HG03159 (cell line): ENCODE measurements at regions not wholly inside any gene's neighbourhood (a gene's known extent, or its start where the extent isn't known, plus 50 kb on each side); places are given as distances from the start of the nearest gene placed in this dataset.

Source experiments
- ATAC-seq: cut with Tn5 transposase; IDR thresholded peaks from one replicate; pipeline ENCODE4 v1.9.1; 2021; ENCODE audit warnings: mild to moderate bottlenecking, moderate library complexity; ENCODE audit not compliant: unreplicated experiment

- no peak for ATAC-seq
These were observed 52.5 kb upstream of the RPL34 start for GRCh38 chr4:108567831-108568230.

- ATAC-seq, result no peak
These were observed 59.3 kb upstream of the RPL34 start for GRCh38 chr4:108561116-108561515.

- ATAC-seq, result no peak
These were observed 59.8 kb upstream of the RPL34 start for GRCh38 chr4:108560616-108561015.

- no peak for ATAC-seq
These were observed 60.5 kb upstream of the RPL34 start for GRCh38 chr4:108559911-108560310.

DNA sequence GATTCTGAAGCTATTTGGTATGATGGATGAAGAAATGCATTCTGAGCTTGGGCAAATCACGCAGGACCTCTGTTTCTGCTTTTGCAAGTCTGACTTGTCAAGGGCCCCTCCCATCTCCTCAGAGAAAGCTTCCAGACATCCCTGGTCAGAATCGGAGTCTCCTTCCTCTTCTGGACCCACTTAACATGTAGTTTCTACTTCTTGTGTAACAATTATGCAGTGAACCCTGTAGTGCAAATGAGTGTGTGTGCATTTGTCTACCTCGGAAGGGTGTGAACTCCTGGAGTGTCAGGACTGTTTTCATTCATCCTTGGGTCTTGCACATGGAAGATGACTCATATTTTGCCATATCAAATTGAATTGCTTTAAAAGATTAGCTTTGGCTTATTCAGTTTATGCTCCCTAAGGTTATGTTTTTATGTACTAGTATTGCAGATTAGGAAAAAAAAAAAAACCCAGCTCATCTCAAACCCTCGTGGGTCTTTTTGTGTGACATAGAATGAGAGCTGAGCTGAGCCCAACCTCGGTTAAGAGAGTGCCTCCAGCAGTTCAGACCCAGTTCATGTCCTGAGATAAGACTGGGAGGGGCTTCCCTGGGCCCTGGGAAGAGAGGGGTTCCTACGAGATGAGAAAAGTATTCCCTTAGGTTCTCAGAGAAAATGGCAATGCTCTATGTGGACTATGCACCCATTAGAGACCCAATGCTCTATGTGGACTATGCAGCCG is 61.1 kb upstream of the RPL34 start:
- no peak for ATAC-seq

DNA sequence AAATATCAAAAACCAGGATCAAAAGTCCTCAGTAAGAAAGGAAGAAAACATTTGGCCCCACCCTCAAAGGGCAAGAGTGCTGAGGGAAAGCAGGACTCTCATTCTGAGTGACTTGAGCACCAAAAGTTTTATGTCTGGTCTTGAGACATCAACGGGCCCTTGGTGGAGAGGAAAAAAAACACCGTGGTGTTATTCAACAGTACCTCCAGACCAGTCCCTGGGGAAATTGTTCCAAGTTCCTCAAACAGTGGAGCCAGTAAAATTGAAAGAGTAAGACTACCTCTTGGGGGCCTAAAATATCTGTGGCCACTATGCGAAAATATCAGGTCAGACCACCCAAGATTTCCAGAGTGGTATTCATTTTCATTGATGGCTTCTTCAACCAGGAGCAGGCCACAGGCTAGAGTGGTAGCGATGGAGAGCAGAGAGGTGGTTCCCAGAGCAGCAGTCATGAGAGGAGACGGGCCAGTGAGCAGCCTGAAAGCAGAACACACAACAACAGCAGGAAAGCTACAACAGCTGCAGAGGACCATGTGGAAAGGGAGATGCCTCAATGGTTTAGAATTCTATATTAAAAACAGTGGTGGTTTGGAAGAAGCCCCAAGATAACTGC is 63.7 kb upstream of the RPL34 start:
- ATAC-seq, result peak; percentile 62

DNA sequence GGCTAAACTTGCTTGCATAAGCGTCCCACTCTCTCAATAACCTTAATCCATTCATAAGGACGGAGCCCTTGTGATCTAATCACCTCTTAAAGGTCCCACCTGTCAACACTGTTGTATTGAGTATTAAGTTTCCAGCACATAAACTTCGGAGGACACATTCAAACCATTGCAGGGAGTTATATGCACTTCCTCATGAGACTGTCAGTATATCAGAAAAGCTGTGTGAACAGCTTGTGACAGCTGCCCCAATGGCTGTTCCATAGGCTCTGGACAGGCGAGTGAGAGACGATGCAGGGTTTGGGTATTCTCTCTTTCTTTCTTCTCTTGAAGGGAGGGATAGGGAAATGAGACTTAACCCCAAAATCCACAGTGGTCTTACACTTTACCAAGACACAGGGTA is 64.2 kb upstream of the RPL34 start:
- ATAC-seq, result no peak

GRCh38 chr4:108555701-108556100 is 64.7 kb upstream of the RPL34 start:
- ATAC-seq, result no peak

- no peak for ATAC-seq
These were observed 72.7 kb upstream of the RPL34 start for GRCh38 chr4:108547682-108548081.

DNA sequence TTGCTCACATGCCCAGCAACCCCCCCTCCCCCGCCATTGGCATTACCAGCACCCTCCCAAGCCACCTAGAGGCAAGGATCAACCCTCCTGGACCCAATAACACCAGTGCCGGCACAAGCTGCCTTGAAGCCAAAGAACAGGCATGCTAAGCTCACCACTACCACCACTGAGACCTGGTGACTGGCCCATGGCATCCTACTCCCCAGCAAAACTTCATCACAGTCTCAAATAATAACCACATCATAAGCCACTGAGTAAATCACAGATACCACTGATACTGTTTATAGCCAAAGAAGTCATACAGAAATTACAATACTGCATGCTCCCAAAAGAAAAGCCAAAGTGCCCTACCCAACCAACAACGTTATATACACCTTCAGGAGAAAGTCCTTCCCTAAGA is 73.6 kb upstream of the RPL34 start:
- ATAC-seq, result no peak

DNA sequence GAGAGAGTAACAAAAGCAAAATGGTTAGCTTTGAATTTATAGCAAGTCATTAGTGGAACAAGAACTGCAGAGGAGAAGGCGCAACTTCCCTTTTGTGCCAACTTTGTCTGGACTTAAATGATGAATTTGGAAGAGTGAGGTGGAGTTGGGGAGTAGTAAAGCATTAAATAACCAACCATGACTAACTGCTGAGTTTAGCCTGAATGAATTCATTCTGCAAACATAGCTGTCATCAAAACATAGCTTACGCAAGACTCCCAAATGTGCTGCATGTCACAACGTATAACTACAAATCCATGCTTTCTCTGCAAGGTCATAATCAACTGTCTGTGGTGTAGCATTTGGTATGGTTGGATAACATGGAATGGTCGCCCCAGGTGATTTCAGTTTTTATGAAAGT is 75.9 kb upstream of the RPL34 start:
- ATAC-seq, result no peak

- ATAC-seq, result no peak
These were observed 76.9 kb upstream of the RPL34 start for GRCh38 chr4:108543359-108543968.

DNA sequence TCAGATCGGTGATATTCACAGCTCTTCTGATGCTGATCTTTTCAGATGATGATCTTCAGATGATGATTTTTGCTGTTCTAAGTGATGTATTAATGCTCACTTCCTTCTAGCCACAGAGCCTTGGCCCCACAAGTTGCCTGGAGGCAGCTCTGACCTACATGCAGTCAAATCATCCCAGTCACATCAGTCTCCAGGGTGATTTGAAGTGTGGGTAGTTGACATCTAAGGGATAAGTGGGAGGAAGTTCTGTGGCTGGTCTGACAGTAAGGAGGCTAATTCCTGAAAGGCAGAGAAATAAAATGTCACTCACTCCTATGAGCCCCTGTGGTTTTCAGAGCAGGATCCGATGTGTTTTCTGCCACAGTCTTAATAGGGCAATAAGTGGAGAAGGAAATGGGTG is 79.8 kb upstream of the RPL34 start:
- ATAC-seq, result peak; percentile 74

GRCh38 chr4:108536577-108536976 is 83.8 kb upstream of the RPL34 start:
- no peak for ATAC-seq

DNA sequence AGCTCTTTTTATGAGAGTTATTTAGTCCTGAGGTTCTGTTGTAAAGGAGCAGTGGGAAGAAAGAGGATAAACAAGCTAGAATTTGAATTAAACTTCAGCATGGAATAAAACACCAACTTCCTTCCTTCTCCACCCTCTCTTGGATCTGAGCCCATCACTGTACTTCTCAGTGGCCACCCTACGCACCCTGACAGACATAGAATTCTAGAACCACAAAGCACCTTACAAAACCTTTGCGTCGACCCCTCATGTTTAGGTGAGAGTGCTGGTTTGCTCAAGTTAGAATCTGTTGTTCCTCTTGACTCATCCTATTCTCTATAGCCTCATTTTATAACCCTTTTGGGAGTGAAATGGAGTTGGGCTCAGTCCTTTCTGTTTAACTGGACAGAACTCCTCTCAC is 84.6 kb upstream of the RPL34 start:
- no peak for ATAC-seq

- ATAC-seq, result no peak
These were observed 86.5 kb upstream of the RPL34 start for GRCh38 chr4:108533876-108534275.

- ATAC-seq, result no peak
These were observed 87.0 kb upstream of the RPL34 start for GRCh38 chr4:108533245-108533844.

- ATAC-seq, result no peak
These were observed 87.6 kb upstream of the RPL34 start for GRCh38 chr4:108532738-108533137.

DNA sequence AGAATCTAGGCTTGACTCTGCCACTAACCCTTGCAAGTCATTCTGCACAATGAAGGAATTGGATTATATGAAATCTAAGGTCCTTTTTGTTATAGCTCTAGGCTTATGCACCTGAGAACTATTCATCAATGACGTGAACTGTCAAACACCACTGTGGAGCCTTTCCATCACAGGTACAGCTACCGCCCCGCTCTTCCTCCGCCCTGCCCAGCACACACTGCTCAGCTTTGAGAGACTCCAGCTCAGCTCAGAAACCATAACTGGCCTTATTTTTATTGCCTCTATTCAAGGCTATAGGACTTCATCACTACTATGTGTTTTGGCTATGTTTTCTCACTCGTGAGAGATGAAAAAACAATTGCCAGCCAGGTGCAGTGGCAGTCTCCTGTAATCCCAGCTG is 88.2 kb upstream of the RPL34 start:
- ATAC-seq, result no peak

GRCh38 chr4:108531461-108531860 is 88.9 kb upstream of the RPL34 start:
- no peak for ATAC-seq

- no peak for ATAC-seq
These were observed 90.1 kb upstream of the RPL34 start for GRCh38 chr4:108529984-108530905.
